Liver (tissue), 8 donors: ENCODE measurements at regions not wholly inside any gene's neighbourhood (a gene's known extent, or its start where the extent isn't known, plus 50 kb on each side); places are given as distances from the start of the nearest gene placed in this dataset.

ENCODE experiments used
- DNase-seq: peaks from one replicate; pipeline ENCODE4 v3.0.0-alpha.2; 2017; ENCODE audit warnings: low spot score
- H3K27ac ChIP-seq, 2 donors: one replicate each; pipeline ENCODE4 v1.7.0; 2013; ENCODE audit warnings: inconsistent platforms in 2 of 2, low read length in 2 of 2, control low read depth in 1 of 2, low read depth in 1 of 2, mild to moderate bottlenecking in 1 of 2
- H3K27me3 ChIP-seq, 4 donors: one replicate each; pipeline versions ENCODE4 v1.6.1 to v1.7.0; 2013; ENCODE audit warnings: low read length in 3 of 4, inconsistent platforms in 1 of 4, mild to moderate bottlenecking in 1 of 4, moderate library complexity in 1 of 4; ENCODE audit not compliant: control insufficient read depth in 4 of 4, insufficient read depth in 4 of 4
- H3K36me3 ChIP-seq, 4 donors: one replicate each; pipeline versions ENCODE4 v1.6.1 to v1.7.0; 2013; ENCODE audit warnings: low read length in 3 of 4, mild to moderate bottlenecking in 3 of 4, low read depth in 1 of 4, moderate library complexity in 1 of 4; ENCODE audit not compliant: control insufficient read depth in 4 of 4, insufficient read depth in 3 of 4
- H3K4me1 ChIP-seq, 4 donors: one replicate each; pipeline versions ENCODE4 v1.6.1 to v1.7.0; 2013; ENCODE audit warnings: low read length in 3 of 4, mild to moderate bottlenecking in 3 of 4, moderate library complexity in 1 of 4; ENCODE audit not compliant: control insufficient read depth in 4 of 4, insufficient read depth in 4 of 4
- H3K4me3 ChIP-seq, 3 donors: one replicate each; pipeline versions ENCODE4 v1.6.1 to v1.7.0; 2013; ENCODE audit warnings: low read length in 3 of 3, control low read depth in 1 of 3, low read depth in 1 of 3, mild to moderate bottlenecking in 1 of 3
- H3K9ac ChIP-seq, 2 donors: one replicate each; pipeline ENCODE4 v1.7.0; 2013; ENCODE audit warnings: low read length in 2 of 2, mild to moderate bottlenecking in 2 of 2, moderate library complexity in 2 of 2, control low read depth in 1 of 2, low read depth in 1 of 2
- H3K9me3 ChIP-seq, 4 donors: one replicate each; pipeline versions ENCODE4 v1.6.1 to v1.7.0; 2013; ENCODE audit warnings: low read length in 3 of 4; ENCODE audit not compliant: control insufficient read depth in 4 of 4
- ATF3 ChIP-seq: IDR thresholded peaks from 2 replicates; pipeline ENCODE4 v1.6.1; 2016; ENCODE audit warnings: antibody characterized with exemption
- CTCF ChIP-seq: fragments of 150-350 bp; IDR thresholded peaks from 2 replicates; pipeline ENCODE4 v1.5.1; 2017; ENCODE audit warnings: improper control_type of control experiment, low read depth, low read length; ENCODE audit not compliant: missing input control
- FOXA1 ChIP-seq: IDR thresholded peaks from 2 replicates; pipeline ENCODE4 v1.6.1; 2016; ENCODE audit warnings: antibody characterized with exemption
- GABPA ChIP-seq, 2 donors: IDR thresholded peaks in 1 of 2; conservative IDR thresholded peaks in 1 of 2; 2 replicates each; pipeline ENCODE4 v1.6.1; 2016; ENCODE audit warnings: antibody characterized with exemption in 2 of 2, mild to moderate bottlenecking in 1 of 2, moderate library complexity in 1 of 2
- HNF4G ChIP-seq: IDR thresholded peaks from 2 replicates; pipeline ENCODE4 v1.6.1; 2016; ENCODE audit warnings: antibody characterized with exemption
- MAX ChIP-seq: IDR thresholded peaks from 2 replicates; pipeline ENCODE4 v1.6.1; 2016; ENCODE audit warnings: antibody characterized with exemption
- NR2F2 ChIP-seq: IDR thresholded peaks from 2 replicates; pipeline ENCODE4 v1.6.1; 2016; ENCODE audit warnings: antibody characterized with exemption
- RAD21 ChIP-seq, 2 donors: IDR thresholded peaks; 2 replicates each; pipeline ENCODE4 v1.6.1; 2016; ENCODE audit warnings: antibody characterized with exemption in 2 of 2, mild to moderate bottlenecking in 2 of 2
- RXRA ChIP-seq, 2 donors: IDR thresholded peaks; 2 replicates each; pipeline ENCODE4 v1.6.1; 2017 to 2018; ENCODE audit warnings: antibody characterized with exemption in 2 of 2, mild to moderate bottlenecking in 1 of 2
- SP1 ChIP-seq: IDR thresholded peaks from 2 replicates; pipeline ENCODE4 v1.6.1; 2018; ENCODE audit warnings: antibody characterized with exemption, mild to moderate bottlenecking
- TAF1 ChIP-seq: conservative IDR thresholded peaks from 2 replicates; pipeline ENCODE4 v1.6.1; 2016; ENCODE audit warnings: antibody characterized with exemption, mild to moderate bottlenecking
- YY1 ChIP-seq: IDR thresholded peaks from 2 replicates; pipeline ENCODE4 v1.6.1; 2016; ENCODE audit warnings: antibody characterized with exemption, mild to moderate bottlenecking
- ZBTB33 ChIP-seq: IDR thresholded peaks from 2 replicates; pipeline ENCODE4 v1.6.1; 2016; ENCODE audit warnings: antibody characterized with exemption
- WGBS: extraction: QIAGEN DNeasy Blood & Tissue Kit; methylation state at CpG from one replicate; pipeline ENCODE4 v1.1.7; 2013; 5-methylcytosine and 5-hydroxymethylcytosine counted together
- TF ChIP-seq, protein P1 (sequence below): IDR thresholded peaks from 2 replicates; pipeline ENCODE4 v1.6.1; 2016; ENCODE audit warnings: antibody characterized with exemption, mild to moderate bottlenecking
- donor health status: healthy.
- donor health status: healthy.
- donor health status: healthy.
- donor health status: healthy.
- donor health status: healthy.

DNA sequence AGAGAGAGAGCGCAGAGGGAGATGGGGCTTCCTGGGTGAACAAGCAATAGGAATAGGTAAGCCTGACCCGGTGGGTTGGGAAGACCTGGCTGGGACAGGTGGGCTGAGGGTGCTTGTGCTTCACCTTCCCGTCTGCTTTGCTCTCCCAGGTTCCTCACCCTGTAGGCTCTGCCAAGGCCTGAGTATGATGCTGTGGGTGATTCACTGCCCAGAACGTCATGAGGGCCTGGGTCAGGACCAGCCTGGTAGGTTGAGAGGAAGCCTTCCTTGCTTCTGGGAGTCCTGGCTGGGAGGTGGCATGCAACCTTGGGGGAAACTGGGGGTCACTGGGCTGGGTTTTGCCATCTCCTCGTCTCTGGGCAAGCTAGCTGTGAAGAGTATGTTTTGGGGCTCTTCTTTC is 220.2 kb upstream of the APCDD1 start:
- Histone ChIP-seq H3K9me3 (peaks cover 0 to 3% (median under 1%) of the 10 kb centered on the region in 4 donors), H3K36me3 (no peaks in the 10 kb centered on the region), H3K27ac (no peak overlapping the region), H3K4me1 (no peaks in the 10 kb centered on the region), H3K9ac (no peak overlapping the region), H3K4me3 (no peak overlapping the region), H3K27me3 (no peaks in the 10 kb centered on the region)
- TF ChIP-seq NR2F2 = no peak
- TF ChIP-seq, protein P1, sequence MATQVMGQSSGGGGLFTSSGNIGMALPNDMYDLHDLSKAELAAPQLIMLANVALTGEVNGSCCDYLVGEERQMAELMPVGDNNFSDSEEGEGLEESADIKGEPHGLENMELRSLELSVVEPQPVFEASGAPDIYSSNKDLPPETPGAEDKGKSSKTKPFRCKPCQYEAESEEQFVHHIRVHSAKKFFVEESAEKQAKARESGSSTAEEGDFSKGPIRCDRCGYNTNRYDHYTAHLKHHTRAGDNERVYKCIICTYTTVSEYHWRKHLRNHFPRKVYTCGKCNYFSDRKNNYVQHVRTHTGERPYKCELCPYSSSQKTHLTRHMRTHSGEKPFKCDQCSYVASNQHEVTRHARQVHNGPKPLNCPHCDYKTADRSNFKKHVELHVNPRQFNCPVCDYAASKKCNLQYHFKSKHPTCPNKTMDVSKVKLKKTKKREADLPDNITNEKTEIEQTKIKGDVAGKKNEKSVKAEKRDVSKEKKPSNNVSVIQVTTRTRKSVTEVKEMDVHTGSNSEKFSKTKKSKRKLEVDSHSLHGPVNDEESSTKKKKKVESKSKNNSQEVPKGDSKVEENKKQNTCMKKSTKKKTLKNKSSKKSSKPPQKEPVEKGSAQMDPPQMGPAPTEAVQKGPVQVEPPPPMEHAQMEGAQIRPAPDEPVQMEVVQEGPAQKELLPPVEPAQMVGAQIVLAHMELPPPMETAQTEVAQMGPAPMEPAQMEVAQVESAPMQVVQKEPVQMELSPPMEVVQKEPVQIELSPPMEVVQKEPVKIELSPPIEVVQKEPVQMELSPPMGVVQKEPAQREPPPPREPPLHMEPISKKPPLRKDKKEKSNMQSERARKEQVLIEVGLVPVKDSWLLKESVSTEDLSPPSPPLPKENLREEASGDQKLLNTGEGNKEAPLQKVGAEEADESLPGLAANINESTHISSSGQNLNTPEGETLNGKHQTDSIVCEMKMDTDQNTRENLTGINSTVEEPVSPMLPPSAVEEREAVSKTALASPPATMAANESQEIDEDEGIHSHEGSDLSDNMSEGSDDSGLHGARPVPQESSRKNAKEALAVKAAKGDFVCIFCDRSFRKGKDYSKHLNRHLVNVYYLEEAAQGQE = no peak
- no peak for TF ChIP-seq GABPA (IDR thresholded peaks at IDR 0.05 in 1 of 2, conservative IDR thresholded peaks at IDR 0.05 in 1 of 2)
- no peak for TF ChIP-seq MAX
- no peak for TF ChIP-seq ZBTB33
- no peak for TF ChIP-seq FOXA1
- TF ChIP-seq HNF4G = no peak
- no peak for TF ChIP-seq YY1
- no peak for DNase-seq
- WGBS = 88% methylated on average over 5 of the region's 5 CpGs

DNA sequence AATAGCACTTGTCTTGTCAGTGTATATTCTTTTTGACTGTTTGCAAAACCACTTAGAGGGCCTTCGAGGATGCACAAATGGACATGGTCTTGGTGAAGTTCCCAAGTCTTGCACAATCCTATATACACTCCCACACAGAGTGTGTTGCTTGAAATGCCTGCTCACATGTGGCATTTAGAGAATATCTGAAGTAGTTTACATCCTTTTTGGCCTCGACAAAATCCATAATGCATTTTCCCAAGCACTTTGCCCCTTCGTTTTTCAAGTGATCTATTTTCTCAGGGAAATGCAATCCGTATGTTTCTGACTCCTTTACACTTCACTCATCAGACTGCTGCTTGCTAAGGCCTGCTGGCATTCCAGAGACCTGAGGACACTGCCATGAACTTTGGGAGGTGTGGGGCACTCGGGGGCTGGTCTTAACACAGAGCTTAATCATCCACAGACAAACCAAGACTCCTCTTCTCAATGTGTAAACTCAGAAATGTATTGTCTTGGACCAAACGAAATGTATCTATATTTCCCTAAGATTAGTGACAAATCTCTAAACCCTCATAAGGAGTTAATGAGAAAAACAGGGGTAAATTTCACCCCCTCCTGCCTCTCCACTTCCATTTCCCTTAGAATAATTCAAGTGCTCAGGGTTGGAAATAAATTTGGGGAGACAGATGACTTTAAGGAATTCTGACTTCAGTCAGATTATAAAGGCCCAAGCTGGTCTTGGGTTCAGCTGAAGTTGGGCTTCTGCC is 219.3 kb upstream of the APCDD1 start:
- H3K9me3 ChIP-seq = peaks cover 0 to 1% (median under 1%) of the 10 kb centered on the region in 4 donors
- no peak overlapping the region for H3K9ac ChIP-seq
- no peaks in the 10 kb centered on the region for H3K4me1 ChIP-seq
- H3K4me3 ChIP-seq = no peak overlapping the region
- no peak overlapping the region for H3K27ac ChIP-seq
- H3K27me3 ChIP-seq = no peaks in the 10 kb centered on the region
- TF ChIP-seq, protein P1 = no peak
- TF ChIP-seq RXRA (IDR thresholded peaks at IDR 0.05) = no peak
- no peak for TF ChIP-seq SP1
- no peak for TF ChIP-seq TAF1
- no peak for TF ChIP-seq YY1
- TF ChIP-seq ATF3 = no peak
- TF ChIP-seq RAD21 (IDR thresholded peaks at IDR 0.05) = no peak
- TF ChIP-seq NR2F2 = no peak
- TF ChIP-seq CTCF = no peak
- TF ChIP-seq MAX = no peak
- no peaks in the 10 kb centered on the region for H3K36me3 ChIP-seq
- WGBS = 59% methylated on average over 6 of the region's 6 CpGs
- DNase-seq = no peak
